ENCODE measurements at regions not wholly inside any gene's neighbourhood (a gene's known extent, or its start where the extent isn't known, plus 50 kb on each side); places are given as distances from the start of the nearest gene placed in this dataset.

DNA sequence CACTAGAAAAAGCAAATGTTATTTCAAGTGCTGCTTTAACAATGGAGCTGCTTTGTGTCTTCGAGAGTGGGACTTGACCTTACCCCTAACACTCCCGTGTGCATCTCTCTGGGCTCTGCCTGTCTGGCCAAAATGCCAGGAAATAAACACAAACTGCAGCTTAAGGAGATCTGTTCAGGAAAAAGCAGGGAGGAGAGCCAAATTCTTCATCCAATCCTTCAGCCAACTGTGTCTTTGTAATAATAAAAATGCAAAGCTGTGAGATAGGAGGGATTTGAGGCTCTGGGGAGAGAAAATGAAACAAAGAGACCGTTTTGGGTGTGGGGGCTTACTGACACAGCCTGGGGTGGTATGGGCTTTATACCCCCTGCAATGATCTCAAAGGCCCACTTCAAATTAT lies 85.8 kb upstream of the WSCD2 start:
- no peak for DNase-seq

DNA sequence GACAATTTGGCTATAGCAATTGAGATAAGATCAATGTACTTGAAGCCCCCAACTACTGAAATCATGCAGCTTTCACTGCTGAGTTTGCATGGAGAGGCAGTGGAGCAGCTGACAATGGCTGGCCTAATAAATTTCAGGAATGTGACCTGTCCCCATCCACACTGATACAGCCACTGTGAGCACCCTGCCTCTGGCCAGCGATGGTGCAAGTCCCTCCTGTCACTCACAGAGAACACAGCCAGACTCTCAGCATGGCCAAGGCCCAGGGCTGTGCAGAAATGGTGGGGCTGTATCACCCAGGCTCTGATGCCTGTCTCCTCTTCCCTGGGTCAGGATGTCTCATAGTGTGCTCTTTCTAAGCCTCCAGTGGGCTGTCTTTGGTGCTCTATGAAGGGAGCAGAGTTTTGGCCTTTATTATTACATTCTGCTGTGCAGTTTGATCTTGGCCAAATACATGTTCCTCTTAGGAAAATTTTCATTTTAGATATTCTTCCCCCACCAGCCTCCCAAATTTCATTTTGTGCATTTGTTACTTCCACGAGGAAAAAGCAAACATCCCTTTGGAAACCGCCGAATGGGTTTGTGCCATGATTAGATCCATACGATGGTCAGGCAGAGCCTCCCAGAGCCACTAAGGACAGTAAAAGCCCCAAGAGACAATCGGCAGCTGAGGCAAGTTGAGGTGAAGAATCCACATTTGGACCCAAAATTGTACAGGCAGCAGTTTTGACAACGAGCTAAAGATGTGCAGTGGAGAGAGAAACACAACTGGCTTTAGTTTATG lies 85.1 kb upstream of the WSCD2 start:
- no peak for DNase-seq

DNA sequence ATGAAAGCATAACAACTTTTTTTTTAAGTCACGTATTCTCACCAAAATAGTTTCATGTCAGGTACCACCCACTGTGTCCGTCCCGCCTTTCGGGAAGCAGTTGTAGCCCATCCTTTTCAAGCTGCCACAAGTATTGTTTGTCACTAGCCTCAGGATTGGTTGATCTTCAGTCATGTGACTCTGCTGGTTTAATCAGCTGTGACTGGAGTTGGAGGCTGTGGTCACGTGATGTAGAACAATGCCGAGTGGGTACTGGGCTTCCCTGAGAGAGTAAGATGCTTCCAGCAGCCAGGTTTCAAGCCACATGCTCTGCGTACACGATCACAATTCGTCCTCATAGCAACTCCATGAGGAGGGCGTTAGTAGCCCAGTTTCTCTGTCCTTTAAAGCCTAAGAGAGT lies 83.0 kb upstream of the WSCD2 start:
- no peak for DNase-seq

DNA sequence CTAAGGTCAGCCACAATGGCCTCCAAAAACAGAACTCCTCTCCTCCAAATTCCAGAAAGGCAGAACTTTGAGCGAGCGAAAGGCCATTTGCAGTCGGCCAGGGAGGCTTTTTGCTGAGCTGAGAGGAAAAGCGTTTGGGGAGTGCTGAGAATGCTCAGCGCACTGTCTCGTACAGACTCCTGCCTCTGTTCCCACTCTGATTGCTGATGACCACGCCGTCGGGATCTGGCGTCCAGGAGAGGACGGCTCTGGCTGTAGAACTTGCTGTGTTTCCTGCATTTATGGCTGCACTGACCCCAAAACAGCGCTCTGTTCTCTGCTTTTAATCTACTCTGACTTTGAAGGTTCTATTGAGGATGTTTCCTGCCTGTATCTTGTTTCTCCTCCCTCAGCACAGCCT lies 82.4 kb upstream of the WSCD2 start:
- no peak for DNase-seq

DNA sequence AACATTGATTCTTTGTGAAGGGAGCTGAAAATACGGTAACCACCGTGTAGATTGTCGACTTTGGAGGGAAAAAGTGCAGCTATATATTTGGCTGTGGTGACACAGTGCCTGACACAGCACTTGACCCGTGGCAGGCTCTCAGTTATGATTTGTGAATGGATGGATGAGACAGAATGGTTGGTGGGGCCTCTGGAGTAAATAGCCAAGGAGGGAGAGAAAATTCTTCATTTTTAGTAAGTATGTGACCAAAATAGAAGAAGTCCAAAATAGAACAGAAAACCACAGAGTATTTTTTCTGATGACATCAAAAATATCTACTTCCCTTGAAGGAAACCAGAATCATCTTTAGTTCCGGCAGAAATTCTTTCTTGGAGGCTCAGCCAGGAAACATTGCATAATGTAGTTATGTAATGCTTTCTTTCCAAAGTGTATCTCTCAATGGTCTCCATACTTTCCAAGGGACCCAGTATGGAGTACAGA lies 82.0 kb upstream of the WSCD2 start:
- DNase-seq: peak; percentile 27

DNA sequence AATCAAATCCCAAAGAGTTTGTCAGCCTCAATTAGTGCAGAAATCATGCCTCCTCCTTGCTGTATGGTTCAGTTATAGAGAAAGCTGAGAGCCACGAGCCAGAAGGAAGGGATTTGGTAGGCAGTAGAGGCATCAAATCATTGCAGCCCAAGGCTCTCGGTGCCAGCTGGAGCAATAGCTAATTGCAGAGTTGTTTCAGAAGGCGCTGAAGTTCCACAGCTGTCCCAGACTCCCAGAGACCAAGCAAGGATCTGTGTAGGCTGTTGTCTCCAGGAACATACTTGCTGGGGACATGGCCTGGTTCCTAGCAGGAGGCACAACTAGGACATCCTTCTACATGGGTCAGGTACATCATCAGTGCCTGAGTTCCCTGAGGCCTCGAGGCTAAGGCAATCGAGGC lies 80.4 kb upstream of the WSCD2 start:
- DNase-seq: no peak

DNA sequence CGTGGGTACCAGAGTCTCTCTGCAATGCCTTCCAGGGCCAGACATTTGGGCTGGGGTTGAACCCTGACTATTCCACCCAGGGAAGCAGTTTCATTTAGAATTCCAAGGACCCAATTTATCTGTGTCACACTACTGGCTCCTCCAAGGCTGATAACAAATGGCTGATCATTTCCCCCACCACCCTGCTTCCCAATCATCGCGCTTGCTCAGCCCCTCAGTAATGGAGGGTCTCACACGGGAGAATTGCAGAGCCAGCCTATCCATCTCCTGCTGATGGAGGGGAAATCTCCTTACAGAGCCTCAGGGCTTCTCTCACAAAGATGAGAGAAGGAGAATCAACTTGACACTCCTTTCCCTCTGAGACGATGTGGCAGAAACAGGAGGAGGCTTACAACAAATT lies 78.4 kb upstream of the WSCD2 start:
- no peak for DNase-seq

DNA sequence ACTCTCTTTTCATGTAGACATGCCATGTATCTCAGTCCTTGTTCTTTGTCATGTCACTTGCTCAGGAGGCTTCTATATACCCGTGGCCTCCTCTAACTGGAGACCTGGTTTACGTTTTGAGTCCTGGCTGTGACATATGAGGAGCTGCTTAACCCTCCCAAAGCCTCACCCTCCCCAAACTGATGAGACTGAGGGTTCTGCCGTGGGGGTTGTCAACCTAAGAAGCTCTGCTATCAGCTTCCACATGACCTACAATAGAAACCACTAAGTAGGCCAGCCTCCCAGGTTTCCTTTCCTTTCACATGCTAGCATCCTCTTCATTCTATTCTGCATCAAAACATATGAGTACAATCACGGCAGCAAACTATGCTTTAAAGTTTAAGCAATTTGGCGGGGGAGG lies 76.8 kb upstream of the WSCD2 start:
- DNase-seq: no peak

DNA sequence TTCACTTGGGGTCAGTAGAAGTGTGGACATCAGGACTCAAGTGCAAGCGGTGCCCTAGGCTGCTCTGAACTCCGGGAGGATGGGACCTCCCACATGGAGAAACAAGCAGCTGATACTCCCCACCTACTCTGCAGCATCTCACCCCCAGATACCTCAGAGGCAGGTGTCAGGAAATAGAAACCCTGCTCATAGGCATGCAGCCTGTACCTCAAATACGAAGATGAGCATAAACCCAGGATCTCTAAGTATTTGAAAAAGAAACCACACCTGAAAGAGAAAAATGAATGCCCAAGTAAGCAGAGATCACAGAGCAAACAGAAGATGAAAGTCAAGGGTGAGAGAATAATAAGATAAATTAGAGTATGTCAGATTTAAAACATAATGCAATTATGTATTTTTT lies 75.6 kb upstream of the WSCD2 start:
- DNase-seq: no peak

DNA sequence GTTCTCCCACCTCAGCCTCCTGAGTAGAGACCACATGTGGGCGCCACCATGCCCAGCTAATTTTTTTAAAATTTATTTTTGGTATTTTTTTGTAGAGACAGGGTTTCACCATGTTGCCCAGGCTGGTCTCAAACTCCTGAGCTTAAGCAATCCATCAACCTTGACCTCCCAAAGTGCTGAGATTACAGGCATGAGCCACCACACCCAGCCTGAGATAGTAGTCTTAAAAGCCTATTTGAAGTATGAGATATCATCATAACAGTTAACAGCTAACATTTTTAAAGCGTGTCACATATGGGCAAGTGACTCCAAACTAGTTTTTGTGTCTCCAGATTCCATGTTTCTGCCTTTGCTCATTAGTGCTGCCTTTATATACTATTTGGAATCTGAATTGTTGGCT lies 74.6 kb upstream of the WSCD2 start:
- DNase-seq: no peak

DNA sequence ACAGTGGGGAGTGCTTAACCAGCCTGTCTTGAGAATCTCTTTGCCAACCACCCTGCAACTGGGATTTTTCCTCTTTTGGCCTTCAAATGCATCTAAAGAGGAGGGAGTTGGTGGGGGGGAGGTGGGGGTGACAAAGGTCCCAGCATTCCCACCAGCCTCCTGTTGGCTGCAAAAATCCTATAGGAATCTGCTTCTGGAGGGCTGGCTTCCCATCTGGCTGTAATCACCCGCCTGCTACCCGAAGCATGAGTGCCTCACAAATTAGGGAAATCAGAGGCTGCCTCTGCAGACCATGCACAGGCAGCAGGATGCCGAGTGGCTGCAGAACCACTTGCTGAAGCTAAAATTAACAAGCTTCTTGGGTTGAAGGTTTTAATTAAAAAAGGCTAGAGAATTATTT lies 73.9 kb upstream of the WSCD2 start:
- no peak for DNase-seq

DNA sequence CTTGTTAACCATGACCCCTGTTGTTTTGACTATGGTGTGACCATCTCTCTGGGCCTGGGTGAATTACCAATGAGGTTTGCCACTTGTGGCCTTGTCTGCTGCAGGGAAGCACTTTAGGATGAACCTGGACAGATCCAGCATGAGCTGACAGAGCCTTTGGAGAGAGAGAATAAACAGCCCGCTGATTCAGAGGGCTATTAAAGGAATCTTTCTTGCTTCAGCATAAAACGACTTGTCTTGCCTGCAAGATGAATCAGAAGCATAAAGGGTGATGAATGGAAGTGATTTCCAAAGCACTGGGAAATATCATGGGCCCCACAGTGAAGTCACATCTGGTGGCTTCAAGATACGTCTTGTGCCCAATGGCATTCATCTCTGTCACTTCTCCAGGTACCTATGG lies 69.0 kb upstream of the WSCD2 start:
- no peak for DNase-seq

DNA sequence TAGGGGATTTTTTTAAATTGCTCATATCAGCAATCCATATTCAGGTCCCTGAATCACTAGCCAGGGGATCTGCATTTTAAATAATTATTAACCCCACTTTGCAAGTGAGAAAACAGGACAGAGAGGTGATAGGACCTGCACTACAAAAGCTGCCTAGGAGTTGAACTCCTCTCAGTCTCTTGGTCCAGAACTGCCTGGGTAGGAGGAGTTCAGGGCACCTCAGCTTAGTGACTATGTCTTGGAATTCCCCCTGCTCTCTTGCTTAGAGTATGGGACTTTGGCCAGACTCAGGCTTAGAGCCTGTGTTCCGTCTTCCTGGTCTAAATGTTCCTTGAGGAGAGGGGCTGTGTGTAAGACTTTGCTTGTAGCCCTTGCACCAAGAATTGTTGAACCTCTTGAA lies 68.2 kb upstream of the WSCD2 start:
- DNase-seq: no peak

DNA sequence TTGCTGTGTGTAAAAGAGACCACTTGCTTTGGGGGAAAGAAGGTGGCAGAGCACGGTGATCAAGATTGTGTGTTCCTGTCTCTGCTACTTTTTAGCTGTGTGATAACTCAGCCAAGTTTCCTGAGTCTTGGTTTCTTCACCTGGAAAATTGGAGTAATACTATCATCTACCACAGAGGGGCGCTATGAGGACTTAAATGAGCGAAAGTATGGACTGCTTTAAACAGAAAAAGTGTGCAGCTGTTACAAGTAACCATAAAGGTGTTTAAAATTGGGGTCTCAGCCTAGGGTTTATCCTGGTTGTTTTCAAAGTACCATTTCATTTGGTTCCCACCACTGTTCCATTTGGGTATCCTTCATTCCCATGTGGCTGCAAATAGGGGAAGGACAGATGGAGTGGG lies 65.9 kb upstream of the WSCD2 start:
- no peak for DNase-seq

DNA sequence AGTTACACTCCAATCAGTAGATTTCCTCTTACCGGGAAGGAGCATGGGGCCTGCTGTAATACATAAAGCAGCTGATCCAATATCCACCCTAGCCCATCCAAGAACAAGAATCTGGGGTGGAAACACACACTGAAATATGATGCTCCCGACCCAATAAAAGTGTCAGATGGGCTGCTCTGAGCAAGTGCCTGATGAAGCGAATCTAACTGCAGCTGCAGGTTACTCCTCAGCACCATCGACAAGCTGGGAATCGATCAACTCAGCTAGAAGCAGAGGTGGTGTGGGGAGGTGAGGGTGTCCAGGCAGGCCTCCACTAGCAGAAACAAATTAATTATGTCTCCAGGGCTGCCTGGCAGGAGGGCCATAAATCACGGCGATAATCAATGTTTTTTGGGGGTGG lies 64.0 kb upstream of the WSCD2 start:
- no peak for DNase-seq

DNA sequence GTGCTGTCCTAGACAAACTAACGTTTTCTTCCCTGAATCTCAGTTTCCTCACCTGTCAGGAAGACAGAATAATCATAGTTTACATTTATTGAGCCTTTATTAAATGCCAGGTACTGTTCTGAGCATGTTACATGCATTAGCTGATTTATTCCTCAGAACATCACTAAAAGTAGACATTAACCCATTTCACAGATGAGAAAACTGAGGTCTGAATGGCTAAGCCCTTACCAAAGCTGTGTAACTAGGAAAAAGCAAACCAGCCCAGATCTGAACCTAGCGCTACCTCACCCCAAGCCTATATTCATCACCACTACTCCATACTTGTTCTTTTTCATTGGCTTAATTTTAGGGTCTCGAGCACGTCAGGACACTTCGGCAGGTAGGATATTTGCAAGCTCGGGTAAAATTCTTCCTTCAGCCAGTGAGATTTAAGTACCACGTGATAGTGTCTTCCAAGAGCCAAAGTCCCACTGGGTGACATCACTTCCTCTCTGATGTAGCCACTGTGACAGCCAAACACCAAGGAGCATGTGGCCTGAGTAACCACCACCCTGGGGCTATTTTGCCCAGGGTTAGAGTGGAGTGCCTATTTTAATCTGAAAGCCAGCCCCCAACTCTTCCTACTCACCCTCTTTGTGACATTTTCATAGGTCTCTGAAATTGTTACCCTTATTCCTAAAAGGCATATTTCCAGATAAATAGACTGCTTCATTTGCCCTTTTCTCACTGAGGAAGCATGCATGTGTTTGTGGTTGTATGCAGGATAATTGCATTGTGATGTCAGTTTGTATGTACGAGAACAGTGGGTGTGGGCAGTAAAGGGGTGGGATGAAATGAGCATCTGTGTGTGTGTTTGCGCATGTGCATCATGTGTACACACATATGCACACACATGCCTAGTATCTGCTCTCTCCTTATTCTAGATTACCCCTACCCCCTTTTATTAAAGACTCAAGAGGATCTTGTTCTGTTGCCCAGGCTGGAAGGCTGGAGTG lies 62.2 kb upstream of the WSCD2 start:
- no peak for DNase-seq

DNA sequence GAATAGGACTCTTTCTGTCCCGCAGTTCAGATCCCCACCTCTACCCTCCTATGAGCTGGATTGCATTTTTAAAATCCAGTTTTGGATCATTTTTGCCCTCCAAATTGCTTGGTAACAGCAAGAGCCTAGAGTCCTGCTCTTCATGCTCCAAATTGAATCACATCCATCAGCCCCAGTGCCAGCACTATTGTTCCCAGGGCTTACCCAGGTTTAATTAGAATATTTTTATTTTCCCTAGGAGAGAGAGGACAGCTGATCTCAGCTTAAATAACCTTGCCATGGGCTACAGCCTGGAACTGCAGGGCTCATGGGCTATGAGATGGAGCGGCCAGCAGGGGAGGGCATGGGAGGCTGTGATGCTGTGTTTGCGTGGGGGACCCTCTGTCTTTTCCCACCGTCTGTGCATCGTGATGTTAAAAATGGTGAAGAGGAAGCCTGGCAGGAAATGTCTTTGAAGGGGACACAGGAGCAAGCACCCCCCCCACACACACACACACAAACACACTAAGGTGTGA lies 59.4 kb upstream of the WSCD2 start:
- DNase-seq: no peak

DNA sequence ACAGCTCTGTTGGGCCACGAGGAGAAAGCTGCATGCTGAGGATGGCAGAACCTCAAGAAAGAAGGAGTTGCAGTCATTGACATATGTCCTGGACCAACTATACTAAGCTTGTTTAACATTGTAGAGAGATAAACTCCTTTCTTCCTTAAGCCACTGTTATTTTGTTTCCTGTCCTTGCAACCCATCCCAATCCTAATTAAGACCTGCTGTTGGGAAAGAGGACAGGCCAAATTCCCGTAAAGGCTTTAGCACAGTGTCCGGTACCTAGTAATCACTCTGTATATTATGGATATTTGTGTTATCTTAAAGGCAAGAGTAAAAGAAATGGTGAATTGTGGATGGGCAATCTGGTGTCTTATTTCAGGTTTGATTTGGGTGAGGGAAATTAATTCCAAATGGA lies 53.5 kb upstream of the WSCD2 start:
- DNase-seq: no peak

DNA sequence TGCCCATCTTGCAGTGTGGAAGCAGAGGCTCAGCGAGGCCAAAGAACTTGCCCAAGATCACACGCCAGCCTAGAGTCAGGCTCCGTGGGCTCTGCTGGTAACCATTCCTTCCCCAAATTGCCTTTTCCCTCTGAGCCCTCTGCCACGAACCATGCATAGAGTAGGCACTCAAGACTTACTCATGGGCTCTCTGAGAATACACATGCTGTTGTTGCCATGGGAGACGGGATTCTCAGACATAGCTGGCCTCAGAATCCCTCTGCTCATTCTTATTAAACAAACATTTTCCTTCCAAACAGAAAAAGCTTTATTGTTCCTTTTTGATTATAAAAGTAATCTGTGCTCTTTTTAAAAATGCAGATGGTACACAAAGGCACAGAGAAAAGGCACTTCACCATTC lies 52.5 kb upstream of the WSCD2 start:
- no peak for DNase-seq

DNA sequence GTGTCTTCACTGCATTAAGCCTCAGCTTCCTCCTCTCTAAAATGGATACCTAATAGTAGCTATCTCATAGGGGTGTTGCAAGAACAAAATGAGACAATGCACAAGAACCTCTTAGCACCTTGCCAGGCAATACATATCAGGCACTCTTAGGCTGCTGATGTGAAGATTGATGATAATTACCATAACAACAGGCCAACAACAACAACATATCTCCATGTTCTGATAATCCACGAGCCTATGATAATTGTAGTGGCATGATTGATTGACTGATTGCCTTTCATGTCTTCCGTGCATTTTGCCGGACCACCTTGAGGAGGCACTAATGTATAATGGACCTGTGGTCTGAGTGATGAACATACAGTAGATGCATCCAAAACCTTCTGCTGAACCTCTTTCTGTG lies 50.7 kb upstream of the WSCD2 start:
- DNase-seq: no peak
